ENCODE measurements at regions not wholly inside any gene's neighbourhood (a gene's known extent, or its start where the extent isn't known, plus 50 kb on each side); places are given as distances from the start of the nearest gene placed in this dataset.
A peak's percentile ranks its signal among the peaks of the same experiment; 100 is the strongest.

DNA sequence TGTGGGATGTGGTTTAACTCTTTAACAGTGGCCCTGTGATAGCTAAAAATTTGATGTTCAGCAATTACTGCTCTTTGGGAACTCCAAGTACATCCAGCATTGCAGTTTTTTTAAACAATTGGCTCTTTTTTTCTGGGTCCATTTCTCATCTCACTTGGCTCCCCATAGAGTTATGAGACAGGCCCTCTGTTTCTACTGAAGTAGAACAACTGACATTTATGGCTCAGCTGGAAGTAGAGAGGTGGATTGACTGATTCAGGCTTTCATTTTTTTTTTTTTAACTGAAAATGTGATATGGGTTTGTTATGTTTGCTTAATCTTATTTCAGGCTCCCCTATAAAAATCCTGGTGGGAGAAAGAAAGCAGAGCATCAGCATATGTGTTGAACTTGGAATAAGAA lies 96.6 kb upstream of the CD180 start:
- H3K9me3 ChIP-seq (ENCODE audit: control insufficient read depth, low read depth, low read length): no peaks in the 10 kb centered on the region
- dilution Hi-C loops (cut with MboI; ENCODE audit: extremely low pct_ligation_motif_present, low sequenced_read_pairs): no loop called here
- H3K36me3 ChIP-seq (ENCODE audit: control insufficient read depth in 2 of 2, extremely low read depth in 1 of 2, insufficient read depth in 2 of 2, low read length in 2 of 2): no peaks in the 10 kb centered on the region
- H3K79me2 ChIP-seq (ENCODE audit: control insufficient read depth, insufficient read depth, low read length): no peaks in the 10 kb centered on the region
- peaks cover 7% of the 10 kb centered on the region for H3K4me1 ChIP-seq (ENCODE audit: control insufficient read depth, extremely low read depth, insufficient read depth, low read length)
- FAIRE-seq: no peak
- H3K9me1 ChIP-seq (ENCODE audit: control insufficient read depth, extremely low read depth, insufficient read depth, low read length): no peaks in the 10 kb centered on the region
- H3K4me2 ChIP-seq (ENCODE audit: control insufficient read depth, extremely low read depth, insufficient read depth, low read depth, low read length): no peak overlapping the region
- H3K9ac ChIP-seq (ENCODE audit: control insufficient read depth, extremely low read depth, insufficient read depth, low read length): no peak overlapping the region
- no peak for TF ChIP-seq CTCF (optimal IDR thresholded peaks at IDR 0.05 in 1 of 3, IDR thresholded peaks at IDR 0.05 in 1 of 3, conservative IDR thresholded peaks at IDR 0.05 in 1 of 3; ENCODE audit: extremely low read depth in 1 of 3, insufficient read depth in 2 of 3, low read length in 3 of 3)
- no peak for TF ChIP-seq EZH2 (IDR thresholded peaks at IDR 0.05; ENCODE audit: low read length)
- no peak overlapping the region for H3K4me3 ChIP-seq (ENCODE audit: control insufficient read depth in 2 of 3, extremely low read depth in 1 of 3, insufficient read depth in 2 of 3, low read depth in 1 of 3, low read length in 3 of 3)
- no peaks in the 10 kb centered on the region for H3K27me3 ChIP-seq (ENCODE audit: control insufficient read depth, extremely low read depth, insufficient read depth, low read length)
- H4K20me1 ChIP-seq (ENCODE audit: control insufficient read depth, extremely low read depth, insufficient read depth, low read length): no peaks in the 10 kb centered on the region
- no peak overlapping the region for H2AFZ ChIP-seq (ENCODE audit: control insufficient read depth, low read length)
- no peak for DNase-seq (ENCODE audit: low read depth, low spot score)
- no peak overlapping the region for H3K27ac ChIP-seq (ENCODE audit: control insufficient read depth, insufficient read depth, low read length)

DNA sequence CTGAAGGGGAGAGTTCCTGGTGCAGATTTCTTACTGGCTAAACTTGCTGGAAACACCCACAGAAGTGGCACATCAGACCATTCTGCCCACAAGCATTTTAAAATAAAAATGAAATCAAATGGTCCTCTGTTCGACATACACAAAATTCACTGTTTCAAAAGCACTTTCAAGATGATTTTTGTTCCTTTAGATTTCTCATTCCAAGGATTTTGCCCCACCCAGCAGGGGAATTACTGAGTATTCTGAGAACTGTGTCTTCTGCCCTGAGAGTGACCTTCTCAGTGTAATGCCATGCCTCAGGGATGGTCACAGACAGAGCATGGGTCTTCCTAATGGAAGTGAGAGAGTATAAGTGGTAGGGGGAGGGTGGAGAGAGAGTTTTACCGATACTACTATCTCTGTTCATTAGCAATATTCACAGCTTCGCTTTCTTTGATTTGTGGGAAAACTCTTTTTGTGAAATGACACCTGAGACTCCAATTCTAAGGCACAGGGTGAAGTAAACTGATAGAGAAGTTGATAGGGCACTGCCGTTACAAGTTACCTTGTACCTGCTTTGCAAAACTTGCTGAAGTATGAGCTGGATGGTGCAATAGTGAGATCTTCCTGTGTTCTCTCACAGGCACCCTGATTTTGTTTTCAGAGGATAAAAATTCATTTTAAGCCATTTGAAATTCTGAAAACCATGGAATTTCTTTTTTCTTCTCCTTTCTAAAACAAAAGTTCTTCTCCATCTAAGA lies 95.8 kb upstream of the CD180 start:
- Histone ChIP-seq H3K9me1 (ENCODE audit: control insufficient read depth, extremely low read depth, insufficient read depth, low read length) (no peaks in the 10 kb centered on the region), H3K9me3 (ENCODE audit: control insufficient read depth, low read depth, low read length) (no peaks in the 10 kb centered on the region), H3K4me3 (ENCODE audit: control insufficient read depth in 2 of 3, extremely low read depth in 1 of 3, insufficient read depth in 2 of 3, low read depth in 1 of 3, low read length in 3 of 3) (no peak overlapping the region), H3K36me3 (ENCODE audit: control insufficient read depth in 2 of 2, extremely low read depth in 1 of 2, insufficient read depth in 2 of 2, low read length in 2 of 2) (no peaks in the 10 kb centered on the region), H3K27ac (ENCODE audit: control insufficient read depth, insufficient read depth, low read length) (no peak overlapping the region), H3K4me2 (ENCODE audit: control insufficient read depth, extremely low read depth, insufficient read depth, low read depth, low read length) (no peak overlapping the region), H3K4me1 (ENCODE audit: control insufficient read depth, extremely low read depth, insufficient read depth, low read length) (peaks cover 4% of the 10 kb centered on the region), H4K20me1 (ENCODE audit: control insufficient read depth, extremely low read depth, insufficient read depth, low read length) (no peaks in the 10 kb centered on the region), H3K9ac (ENCODE audit: control insufficient read depth, extremely low read depth, insufficient read depth, low read length) (no peak overlapping the region), H2AFZ (ENCODE audit: control insufficient read depth, low read length) (no peak overlapping the region), H3K27me3 (ENCODE audit: control insufficient read depth, extremely low read depth, insufficient read depth, low read length) (no peaks in the 10 kb centered on the region), H3K79me2 (ENCODE audit: control insufficient read depth, insufficient read depth, low read length) (no peaks in the 10 kb centered on the region)
- DNase-seq (ENCODE audit: low read depth, low spot score) (no peak), FAIRE-seq (peak; percentile 34)
- dilution Hi-C loops (cut with MboI; ENCODE audit: extremely low pct_ligation_motif_present, low sequenced_read_pairs): no loop called here
- TF ChIP-seq EZH2 (IDR thresholded peaks at IDR 0.05; ENCODE audit: low read length) (no peak), CTCF (optimal IDR thresholded peaks at IDR 0.05 in 1 of 3, IDR thresholded peaks at IDR 0.05 in 1 of 3, conservative IDR thresholded peaks at IDR 0.05 in 1 of 3; ENCODE audit: extremely low read depth in 1 of 3, insufficient read depth in 2 of 3, low read length in 3 of 3) (no peak)
